IMR-90 (cell line): ENCODE measurements at regions not wholly inside any gene's neighbourhood (a gene's known extent, or its start where the extent isn't known, plus 50 kb on each side); places are given as distances from the start of the nearest gene placed in this dataset.

Experiments used
- ATAC-seq: fragments of 200-7000 bp; cut with Tn5 transposase; 2 replicates; pipeline ENCODE4 v1.9.1; 2020; ENCODE audit warnings: low read depth, mild to moderate bottlenecking, moderate library complexity
- BruUV-seq: library from RNA; stranded (reverse); fragments of 400-500 nt; replicated peaks from 2 replicates; lab custom pipeline; 2021; lab: Mats Ljungman, UMichigan
- CTCF ChIA-PET: fragments of 300-600 bp; formaldehyde crosslinking; extraction: SDS; loops from one replicate; lab custom pipeline; 2021; ENCODE audit warnings: antibody characterized with exemption; lab: Yijun Ruan, JAX
- POLR2A ChIA-PET: fragments of 300-600 bp; sonication (Branson Sonifier 250); formaldehyde crosslinking; loops from one replicate; lab custom pipeline; 2022; ENCODE audit warnings: antibody characterized with exemption; ENCODE audit not compliant: unreplicated experiment; lab: Charles Lee
- DNase-seq: peaks from one replicate; pipeline ENCODE4 v3.0.0; 2013
- H2AFZ ChIP-seq: replicated peaks from 2 replicates; pipeline ENCODE3; 2013; ENCODE audit warnings: low read length, mild to moderate bottlenecking; ENCODE audit not compliant: poor library complexity
- H2AK5ac ChIP-seq: 2 replicates; pipeline ENCODE4 v1.6.1; 2013; ENCODE audit warnings: low read depth, low read length, inconsistent platforms
- H2AK9ac ChIP-seq: replicated peaks from 2 replicates; pipeline ENCODE3; 2013; ENCODE audit warnings: mild to moderate bottlenecking, low read depth, low read length, moderate library complexity; ENCODE audit not compliant: poor library complexity
- H2BK120ac ChIP-seq: 2 replicates; pipeline ENCODE4 v1.6.1; 2013; ENCODE audit warnings: low read depth, low read length, inconsistent platforms
- H2BK15ac ChIP-seq: 3 replicates; pipeline ENCODE4 v1.6.1; 2013; ENCODE audit warnings: low read depth, low read length, inconsistent platforms
- H2BK20ac ChIP-seq: 2 replicates; pipeline ENCODE4 v1.6.1; 2013; ENCODE audit warnings: low read depth, mild to moderate bottlenecking, inconsistent platforms, low read length, moderate library complexity
- H2BK5ac ChIP-seq: 2 replicates; pipeline ENCODE4 v1.6.1; 2013; ENCODE audit warnings: mild to moderate bottlenecking, low read depth, low read length, inconsistent platforms; ENCODE audit not compliant: poor library complexity, severe bottlenecking
- H3K14ac ChIP-seq: replicated peaks from 2 replicates; pipeline ENCODE4 v1.6.1; 2013; ENCODE audit warnings: low read depth, low read length, inconsistent platforms
- H3K18ac ChIP-seq: 2 replicates; pipeline ENCODE4 v1.6.1; 2013; ENCODE audit warnings: low read depth, low read length, control low read depth
- H3K23ac ChIP-seq: 2 replicates; pipeline ENCODE4 v1.6.1; 2013; ENCODE audit warnings: low read depth, low read length, inconsistent platforms
- H3K27ac ChIP-seq: 2 replicates; pipeline ENCODE4 v1.5.1; 2013; ENCODE audit warnings: mild to moderate bottlenecking, control low read depth, low read length; ENCODE audit not compliant: insufficient read depth
- H3K27me3 ChIP-seq: 2 replicates; pipeline ENCODE4 v1.6.1; 2013; ENCODE audit warnings: low read length; ENCODE audit not compliant: control insufficient read depth, insufficient read depth
- H3K36me3 ChIP-seq: 2 replicates; pipeline ENCODE4 v1.6.1; 2013; ENCODE audit warnings: low read length, mixed read lengths; ENCODE audit not compliant: control insufficient read depth, insufficient read depth
- H3K4ac ChIP-seq: 2 replicates; pipeline ENCODE4 v1.6.1; 2013; ENCODE audit warnings: low read depth, low read length, inconsistent platforms
- H3K4me1 ChIP-seq: 2 replicates; pipeline ENCODE4 v1.6.1; 2013; ENCODE audit warnings: low read length, mixed read lengths; ENCODE audit not compliant: control insufficient read depth, insufficient read depth
- H3K4me2 ChIP-seq: 2 replicates; pipeline ENCODE4 v1.6.1; 2013; ENCODE audit warnings: low read depth, mild to moderate bottlenecking, control low read depth, low read length, moderate library complexity
- H3K4me3 ChIP-seq: 2 replicates; pipeline ENCODE4 v1.5.1; 2013; ENCODE audit warnings: low read depth, mild to moderate bottlenecking, control low read depth, low read length, moderate library complexity; ENCODE audit not compliant: insufficient read depth
- H3K56ac ChIP-seq: 2 replicates; pipeline ENCODE4 v1.6.1; 2013; ENCODE audit warnings: low read length, inconsistent platforms; ENCODE audit not compliant: insufficient read depth; ENCODE audit errors: extremely low read depth
- H3K79me1 ChIP-seq, 2 experiments: 2 replicates each; pipeline ENCODE4 v1.6.1; 2013; ENCODE audit warnings: low read length in 2 of 2, inconsistent platforms in 1 of 2, low read depth in 1 of 2
- H3K9ac ChIP-seq: 2 replicates; pipeline ENCODE4 v1.6.1; 2013; ENCODE audit warnings: low read depth, low read length, control low read depth
- H3K9me1 ChIP-seq: 2 replicates; pipeline ENCODE4 v1.6.1; 2013; ENCODE audit warnings: low read length, inconsistent platforms; ENCODE audit not compliant: insufficient read depth
- H3K9me3 ChIP-seq: 2 replicates; pipeline ENCODE4 v1.6.1; 2013; ENCODE audit warnings: low read length; ENCODE audit not compliant: control insufficient read depth, insufficient read depth
- H4K20me1 ChIP-seq: 2 replicates; pipeline ENCODE4 v1.6.1; 2013; ENCODE audit warnings: low read length, inconsistent platforms; ENCODE audit not compliant: insufficient read depth
- H4K5ac ChIP-seq: 2 replicates; pipeline ENCODE4 v1.6.1; 2013; ENCODE audit warnings: mild to moderate bottlenecking, low read depth, low read length, control low read depth
- H4K8ac ChIP-seq, 2 experiments: 2 replicates each; pipeline ENCODE4 v1.6.1; 2013; ENCODE audit warnings: low read depth in 2 of 2, low read length in 2 of 2, control low read depth in 1 of 2, inconsistent platforms in 1 of 2
- H4K91ac ChIP-seq: 2 replicates; pipeline ENCODE4 v1.6.1; 2013; ENCODE audit warnings: low read depth, low read length, inconsistent platforms; ENCODE audit not compliant: insufficient read depth
- CEBPB ChIP-seq: IDR thresholded peaks from 2 replicates; pipeline ENCODE4 v1.6.1; 2012; ENCODE audit warnings: low read depth, low read length, improper control_type of control experiment
- CHD1 ChIP-seq: IDR thresholded peaks from 2 replicates; pipeline ENCODE4 v1.6.1; 2012; ENCODE audit warnings: low read depth, low read length, improper control_type of control experiment
- MAFK ChIP-seq: IDR thresholded peaks from 2 replicates; pipeline ENCODE4 v1.6.1; 2012; ENCODE audit warnings: low read depth, low read length, improper control_type of control experiment
- MXI1 ChIP-seq: IDR thresholded peaks from 2 replicates; pipeline ENCODE4 v1.6.1; 2012; ENCODE audit warnings: low read depth, mild to moderate bottlenecking, low read length, moderate library complexity, borderline replicate concordance
- POLR2A ChIP-seq: IDR thresholded peaks from 2 replicates; pipeline ENCODE4 v1.6.1; 2012; ENCODE audit warnings: mild to moderate bottlenecking, low read depth, low read length
- RAD21 ChIP-seq: IDR thresholded peaks from 2 replicates; pipeline ENCODE4 v1.6.1; 2012; ENCODE audit warnings: low read length, improper control_type of control experiment
- WGBS, 2 experiments: methylation state at CpG; one replicate each; pipeline versions ENCODE4 v1.1.5 to v1.1.7; 2013; ENCODE audit warnings: missing lambda C conversion rate in 2 of 2; ENCODE audit not compliant: insufficient read length in 1 of 2; ENCODE audit errors: extremely low coverage in 2 of 2; 5-methylcytosine and 5-hydroxymethylcytosine counted together
- dilution Hi-C: fragments of 300-500 bp; cut with HindIII; formaldehyde crosslinking; loops from one replicate; pipeline ENCODE4 v1.14.3; 2018; ENCODE audit warnings: low sequenced_read_pairs; ENCODE audit not compliant: unreplicated experiment
- in situ Hi-C: fragments of 300-500 bp; cut with MboI; formaldehyde crosslinking; loops from 3 replicates; pipeline ENCODE4 v1.14.3; 2019; ENCODE audit warnings: low sequenced_read_pairs, inconsistent platforms, mixed read lengths
- intact Hi-C: fragments of 100-400 bp; cut with micrococcal nuclease; formaldehyde crosslinking; loops from 2 replicates; pipeline ENCODE4 v1.10.0; 2022
- TF ChIP-seq, protein P1 (sequence below): fragments of 150-350 bp; IDR thresholded peaks from 2 replicates; pipeline ENCODE4 v1.6.1; 2016; ENCODE audit warnings: low read depth, mild to moderate bottlenecking, low read length, moderate library complexity, borderline replicate concordance

- no peak for ATAC-seq
- in situ Hi-C loops (no loop called here), intact Hi-C loops (no loop called here), dilution Hi-C loops (no loop called here)
- TF ChIP-seq MXI1 (no peak), MAFK (peak; percentile 46; the same call in 1 of the 2 replicates), CEBPB (no peak), CHD1 (no peak), POLR2A (no peak), RAD21 (no peak)
- TF ChIP-seq, protein P1, sequence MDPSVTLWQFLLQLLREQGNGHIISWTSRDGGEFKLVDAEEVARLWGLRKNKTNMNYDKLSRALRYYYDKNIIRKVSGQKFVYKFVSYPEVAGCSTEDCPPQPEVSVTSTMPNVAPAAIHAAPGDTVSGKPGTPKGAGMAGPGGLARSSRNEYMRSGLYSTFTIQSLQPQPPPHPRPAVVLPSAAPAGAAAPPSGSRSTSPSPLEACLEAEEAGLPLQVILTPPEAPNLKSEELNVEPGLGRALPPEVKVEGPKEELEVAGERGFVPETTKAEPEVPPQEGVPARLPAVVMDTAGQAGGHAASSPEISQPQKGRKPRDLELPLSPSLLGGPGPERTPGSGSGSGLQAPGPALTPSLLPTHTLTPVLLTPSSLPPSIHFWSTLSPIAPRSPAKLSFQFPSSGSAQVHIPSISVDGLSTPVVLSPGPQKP: no peak
- no peak overlapping the region for H2BK15ac ChIP-seq
- no TSS peak for BruUV-seq
- H3K4me1 ChIP-seq: no peaks in the 10 kb centered on the region
- no peak overlapping the region for H3K56ac ChIP-seq
- ChIA-PET POLR2A (no interaction called here), CTCF (no interaction called here)
- H3K9me3 ChIP-seq: 0 out of 2 replicates have a peak, but pooled peaks cover 1% of the 10 kb centered on the region
- no peaks in the 10 kb centered on the region for H3K27me3 ChIP-seq
- H3K27ac ChIP-seq: no peak overlapping the region
- H2BK5ac ChIP-seq: no peak overlapping the region
- no peak overlapping the region for H3K4ac ChIP-seq
- H3K23ac ChIP-seq: no peak overlapping the region
- no peaks in the 10 kb centered on the region for H4K20me1 ChIP-seq
- H2AFZ ChIP-seq: no peak overlapping the region
- no peaks in the 10 kb centered on the region for H3K9me1 ChIP-seq
- H3K4me2 ChIP-seq: no peak overlapping the region
- WGBS, 2 experiments: no CpG with 5 or more reads among the region's 1 CpG
- no peak overlapping the region for H3K14ac ChIP-seq
- no peak overlapping the region for H2BK20ac ChIP-seq
- no peak overlapping the region for H3K18ac ChIP-seq
- no peak overlapping the region for H4K8ac ChIP-seq
- H3K4me3 ChIP-seq: no peak overlapping the region
- no peak overlapping the region for H2AK9ac ChIP-seq
- DNase-seq: no peak
- H3K36me3 ChIP-seq: no peaks in the 10 kb centered on the region
- H3K9ac ChIP-seq: no peak overlapping the region
- H2AK5ac ChIP-seq: no peak overlapping the region
- H4K5ac ChIP-seq: no peak overlapping the region
- no peak overlapping the region for H4K91ac ChIP-seq
- no peaks in the 10 kb centered on the region for H3K79me1 ChIP-seq
- no peak overlapping the region for H2BK120ac ChIP-seq
These were observed 599.6 kb upstream of the LCORL start for GRCh38 chr4:18621186-18621585.
